HG03342 (cell line): ENCODE measurements at regions not wholly inside any gene's neighbourhood (a gene's known extent, or its start where the extent isn't known, plus 50 kb on each side); places are given as distances from the start of the nearest gene placed in this dataset.
"Not testable (repeated sequence)": the region's sequence is repeated elsewhere in the genome, so short reads cannot be mapped to it uniquely, and the experiment has no call there.

ENCODE experiments used
- ATAC-seq: cut with Tn5 transposase; IDR thresholded peaks from one replicate; pipeline ENCODE4 v1.9.1; 2021; ENCODE audit warnings: mild to moderate bottlenecking, moderate library complexity; ENCODE audit not compliant: unreplicated experiment

DNA sequence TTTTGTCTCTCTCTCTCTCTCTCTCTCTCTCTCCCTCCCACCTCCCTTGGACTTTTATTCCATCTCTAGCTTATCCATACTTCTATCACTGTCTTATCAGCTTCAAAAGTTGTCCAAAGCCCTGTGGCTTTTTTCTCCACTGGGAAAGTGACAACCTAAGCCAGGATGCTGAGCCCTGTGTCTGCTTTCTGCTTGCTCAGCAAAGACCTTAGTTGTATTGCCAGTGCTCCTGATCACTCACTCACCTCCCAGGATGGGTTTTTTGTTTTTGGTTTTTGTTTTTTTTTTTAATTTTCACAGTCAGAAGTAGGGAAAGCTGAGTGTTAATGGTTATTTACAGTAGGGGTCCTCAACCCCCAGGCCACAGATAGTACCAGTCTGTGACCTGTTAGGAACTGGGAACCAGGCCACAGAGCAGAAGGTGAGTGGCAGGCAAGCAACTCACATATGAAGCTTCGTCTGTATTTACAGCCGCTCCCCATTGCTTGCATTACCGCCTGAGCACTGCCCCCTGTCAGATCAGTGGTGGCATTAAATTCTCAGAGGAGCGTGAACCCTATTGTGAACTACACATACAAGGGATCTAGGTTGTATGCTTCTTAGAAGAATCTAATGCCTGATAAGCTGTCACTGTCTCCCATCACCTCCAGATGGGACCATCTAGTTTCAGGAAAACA, 125.0 kb upstream of the ID4 start:
- ATAC-seq, result no peak

DNA sequence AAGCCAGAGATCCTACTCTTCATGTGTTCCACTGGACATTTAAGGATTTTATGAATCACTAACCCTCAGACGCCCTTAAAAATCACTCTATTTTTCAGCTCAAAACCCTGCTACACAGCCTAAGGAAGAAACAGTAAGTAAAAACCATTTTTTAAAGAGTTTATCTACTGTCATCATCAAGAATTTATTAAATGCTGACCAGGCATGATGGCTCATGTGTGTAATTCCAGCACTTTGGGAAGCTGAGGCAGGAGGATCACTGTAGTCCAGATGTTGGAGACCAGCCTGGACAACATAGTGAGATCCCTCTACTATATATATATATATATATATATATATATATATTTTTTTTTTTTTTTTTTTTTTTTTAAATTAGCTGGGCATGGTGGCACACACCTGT, 124.2 kb upstream of the ID4 start:
- ATAC-seq, result no peak

DNA sequence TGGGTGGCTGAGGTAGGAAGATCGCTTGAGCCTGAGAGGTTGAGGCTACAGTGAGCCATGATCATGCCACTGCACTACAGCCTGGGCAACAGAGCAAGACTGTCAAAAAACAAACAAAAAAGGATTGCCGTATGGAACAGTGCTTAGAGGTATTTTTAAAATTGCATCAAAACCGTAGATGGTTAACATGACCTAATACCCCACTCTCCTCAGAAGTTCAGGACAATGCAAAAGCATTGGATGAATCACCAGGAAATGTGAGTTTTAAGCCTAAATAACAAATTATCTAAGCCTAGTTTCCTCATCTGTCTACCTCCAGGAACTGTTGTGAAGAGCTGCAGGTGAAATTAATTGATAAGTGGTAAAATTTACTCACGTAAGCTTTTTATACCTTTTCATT, 123.8 kb upstream of the ID4 start:
- no peak for ATAC-seq

DNA sequence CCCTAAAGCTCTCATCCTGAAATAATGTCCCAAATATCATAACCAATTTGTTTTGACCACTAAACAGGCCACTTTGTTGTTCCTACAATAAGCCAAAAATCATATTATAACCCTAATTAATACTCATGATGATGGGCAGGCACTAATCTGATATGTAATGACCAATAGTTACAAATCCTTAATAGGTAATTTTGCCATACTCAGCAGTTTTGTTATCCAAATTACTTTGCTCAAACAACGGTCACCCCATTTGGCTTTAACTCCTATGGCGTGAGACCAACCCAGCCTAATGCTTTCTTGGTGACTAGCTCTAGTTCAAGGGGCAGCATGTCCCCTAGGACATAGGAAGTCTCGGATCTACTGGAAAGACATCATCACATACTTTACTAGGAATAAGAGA, 123.2 kb upstream of the ID4 start:
- no peak for ATAC-seq

DNA sequence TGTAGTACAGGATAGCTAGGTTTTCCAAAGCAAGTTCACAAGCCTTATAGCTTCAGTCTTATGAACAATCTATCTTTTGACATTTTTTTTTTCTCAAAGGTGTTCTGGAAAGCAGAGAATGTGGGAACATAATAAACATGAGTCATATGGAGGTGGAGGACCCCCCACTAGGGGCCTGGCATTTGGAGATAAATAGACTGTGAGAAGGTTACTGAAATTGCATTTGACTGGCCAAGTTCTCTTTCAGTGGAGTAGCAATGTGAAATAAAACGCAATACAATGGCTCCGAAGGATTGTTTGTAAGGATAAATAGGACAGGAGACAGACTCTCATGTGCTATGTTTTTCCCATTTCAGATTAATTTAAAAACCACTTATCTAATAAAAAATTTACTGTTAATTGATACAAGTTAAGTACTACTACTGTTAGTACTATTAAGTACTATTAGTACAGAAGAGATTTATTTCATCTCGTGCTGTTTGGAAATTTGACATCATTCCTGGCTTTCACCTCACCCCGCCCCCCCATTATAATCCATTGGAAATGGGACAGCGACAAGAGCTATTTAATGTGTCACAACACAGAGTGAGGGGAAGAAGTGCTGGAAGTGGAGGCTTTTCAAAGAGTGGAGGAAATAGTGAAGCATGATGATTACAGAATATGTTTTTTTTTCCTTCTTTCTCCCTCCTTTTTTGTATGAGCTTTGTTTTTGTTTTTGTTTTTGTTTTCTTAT, 122.6 kb upstream of the ID4 start:
- ATAC-seq, result no peak

DNA sequence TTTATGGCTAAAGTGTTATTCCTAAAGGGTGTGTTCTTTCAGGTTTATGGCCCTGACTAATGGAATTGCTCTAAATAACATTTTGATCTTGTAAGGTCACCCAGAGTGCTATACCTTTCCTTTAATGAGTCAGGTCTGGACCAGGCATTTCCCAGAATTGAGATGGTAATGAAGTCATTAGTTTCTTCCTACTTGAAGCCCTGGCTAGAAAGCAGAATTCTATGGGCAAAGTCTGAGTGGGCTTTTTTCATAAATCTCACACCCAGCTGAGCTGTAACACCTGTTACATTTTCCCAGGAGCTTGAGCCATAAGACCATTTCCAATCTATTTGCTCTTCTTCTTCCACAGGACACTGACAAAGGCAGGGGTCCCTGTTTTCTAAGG, 122.0 kb upstream of the ID4 start:
- no peak for ATAC-seq

DNA sequence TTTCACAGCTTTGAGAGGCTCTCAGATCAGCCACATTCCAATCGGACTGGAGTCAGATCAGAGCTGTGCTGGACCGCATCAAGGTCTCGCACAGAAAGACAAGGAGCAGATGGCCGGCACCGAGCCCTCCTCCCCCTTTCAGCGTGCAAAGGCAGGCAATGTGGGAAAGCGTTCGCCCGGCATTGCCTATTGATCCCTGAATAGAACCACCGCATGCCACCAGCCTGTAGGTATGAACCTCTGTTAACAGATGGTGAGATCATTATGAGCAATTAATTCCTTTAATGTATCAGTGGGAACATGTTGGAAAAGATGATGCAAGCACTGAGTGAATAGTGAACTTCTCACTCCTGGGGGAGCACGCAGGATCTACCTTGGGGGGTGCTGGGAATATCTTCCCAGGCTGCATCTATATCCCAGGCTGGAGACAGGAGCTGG, 117.5 kb upstream of the ID4 start:
- ATAC-seq, result no peak

DNA sequence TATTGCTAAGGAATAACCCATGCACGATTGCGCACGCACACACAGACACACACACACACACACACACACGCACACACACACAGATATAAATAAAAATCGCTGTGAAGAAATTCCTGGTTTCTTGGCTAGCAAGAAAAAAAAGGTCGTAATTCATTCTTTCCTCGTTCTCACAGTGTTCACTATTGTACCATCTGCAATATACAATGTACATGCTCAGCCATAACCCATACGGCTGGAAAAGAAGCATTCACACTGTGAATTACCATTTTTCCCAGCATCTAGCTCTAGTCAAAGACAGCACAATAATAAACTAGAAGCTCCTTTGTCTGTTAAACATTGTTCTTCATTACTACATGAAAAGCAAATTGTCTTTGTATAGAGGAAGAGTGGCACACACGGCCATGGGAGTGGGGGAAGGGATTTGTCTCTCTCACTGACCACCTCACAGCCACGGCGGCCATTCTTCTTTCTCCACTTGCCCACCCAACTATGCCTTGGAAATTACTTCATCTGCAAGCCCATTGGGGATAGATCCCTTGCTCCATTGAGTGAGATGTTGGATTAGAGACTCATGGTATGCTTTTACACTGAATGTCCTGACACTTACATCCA, 115.3 kb upstream of the ID4 start:
- ATAC-seq, result no peak

DNA sequence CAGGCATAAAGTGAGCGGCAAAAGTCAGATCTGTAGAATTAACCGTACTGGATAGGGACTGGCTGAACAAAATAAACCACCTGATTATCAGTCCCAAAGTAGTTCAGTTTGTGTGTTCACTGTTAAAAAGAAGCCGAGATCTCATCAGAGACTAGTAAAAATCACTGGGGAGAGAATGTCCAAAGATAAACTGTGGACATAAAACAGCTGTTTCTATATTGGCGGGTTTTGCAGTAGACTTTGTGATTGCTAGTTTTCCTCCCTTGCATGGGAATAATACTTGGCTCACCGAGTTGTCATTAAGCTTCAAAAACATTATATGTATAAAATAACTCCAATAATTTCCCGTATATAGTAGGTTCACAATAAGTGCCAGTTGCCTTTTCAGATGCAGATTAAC, 114.2 kb upstream of the ID4 start:
- ATAC-seq, result no peak

DNA sequence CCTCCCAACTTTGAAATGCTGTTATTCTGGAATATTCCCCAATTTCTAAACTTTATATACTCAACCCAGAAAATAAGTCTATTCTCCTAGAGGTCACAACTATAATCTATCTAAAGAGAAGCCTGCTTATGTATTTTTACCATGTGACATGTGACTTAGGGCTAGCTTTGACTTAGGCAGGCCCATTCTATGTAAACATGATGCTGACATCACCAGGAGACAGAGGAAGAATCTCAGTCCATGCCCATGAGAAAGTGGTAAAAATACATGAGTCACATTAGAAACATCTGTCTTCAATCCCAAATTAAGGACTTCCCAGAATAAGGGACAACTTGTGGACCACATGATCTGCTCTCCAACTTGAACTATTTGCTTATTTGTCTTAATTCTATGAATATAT, 113.6 kb upstream of the ID4 start:
- no peak for ATAC-seq

DNA sequence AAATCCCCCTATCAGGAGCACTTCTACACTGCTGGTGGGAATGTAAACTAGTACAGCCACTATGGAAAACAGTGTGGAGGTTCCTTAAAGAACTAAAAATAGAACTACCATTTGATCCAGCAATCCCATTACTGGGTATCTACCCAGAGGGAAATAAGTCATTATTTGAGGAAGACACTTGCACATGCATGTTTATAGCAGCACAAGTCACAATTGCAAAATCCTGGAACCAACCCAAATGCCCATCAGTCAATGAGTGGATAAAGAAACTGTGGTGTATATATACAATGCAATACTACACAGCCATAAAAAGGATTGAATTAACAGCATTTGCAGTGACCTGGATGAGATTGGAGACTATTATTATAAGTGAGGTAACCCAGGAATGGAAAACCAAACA, 111.7 kb upstream of the ID4 start:
- ATAC-seq, result not testable (repeated sequence)

DNA sequence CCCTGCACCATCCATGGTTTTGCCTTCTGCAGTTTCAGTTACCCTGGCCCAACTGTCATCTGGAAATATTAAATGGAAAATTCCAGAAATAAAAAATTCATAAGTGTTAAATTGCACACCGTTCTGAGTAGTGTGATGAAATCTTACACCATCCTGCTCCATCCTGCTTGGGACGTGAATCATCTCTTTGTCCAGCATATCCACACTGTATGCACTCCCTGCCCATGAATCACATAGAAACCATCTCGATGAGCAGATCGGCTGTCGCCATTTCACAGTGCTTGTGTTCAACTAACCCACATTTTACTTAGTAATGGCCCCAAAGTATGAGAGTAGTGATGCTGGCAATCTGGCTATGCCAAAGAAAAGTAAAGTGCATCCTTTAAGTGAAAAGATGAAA, 105.9 kb upstream of the ID4 start:
- no peak for ATAC-seq

DNA sequence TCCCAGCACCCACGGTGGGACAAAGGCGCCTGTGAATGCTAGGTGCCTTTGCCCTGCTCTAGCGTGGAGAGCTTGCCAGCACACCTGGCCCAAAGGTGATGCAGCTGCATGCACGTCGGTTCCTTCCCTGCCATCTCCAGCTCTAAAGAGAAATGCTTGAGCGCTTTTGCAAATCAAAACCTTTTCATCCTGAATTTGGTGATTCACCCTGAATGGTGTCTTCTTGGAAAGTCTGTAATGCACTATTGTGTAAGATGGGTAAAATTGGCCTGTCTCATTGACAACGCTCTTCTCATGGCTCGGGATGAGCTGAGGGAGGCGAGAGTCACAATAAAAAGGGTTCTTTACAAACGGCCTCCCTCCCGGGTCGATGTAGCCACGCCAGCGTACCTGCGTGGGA, 103.1 kb upstream of the ID4 start:
- no peak for ATAC-seq

DNA sequence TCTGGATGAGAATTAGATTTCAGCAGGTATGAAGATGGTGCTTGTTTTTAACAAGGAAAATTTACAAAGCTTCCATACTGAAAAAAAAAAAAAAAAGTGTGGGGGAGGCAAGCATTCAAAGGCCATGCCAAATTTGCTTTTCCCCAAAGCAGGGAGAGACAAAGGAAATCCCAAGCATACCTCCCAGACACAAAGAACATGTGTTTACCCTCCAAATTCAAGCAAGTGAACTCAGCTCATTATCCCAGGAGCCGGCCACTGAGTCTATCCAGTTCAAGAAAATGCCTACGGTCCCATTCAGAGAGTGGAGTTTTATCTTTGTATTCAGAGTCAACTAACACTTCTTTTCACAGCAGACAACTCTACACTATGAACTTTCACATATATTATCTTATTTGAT, 102.7 kb upstream of the ID4 start:
- no peak for ATAC-seq

DNA sequence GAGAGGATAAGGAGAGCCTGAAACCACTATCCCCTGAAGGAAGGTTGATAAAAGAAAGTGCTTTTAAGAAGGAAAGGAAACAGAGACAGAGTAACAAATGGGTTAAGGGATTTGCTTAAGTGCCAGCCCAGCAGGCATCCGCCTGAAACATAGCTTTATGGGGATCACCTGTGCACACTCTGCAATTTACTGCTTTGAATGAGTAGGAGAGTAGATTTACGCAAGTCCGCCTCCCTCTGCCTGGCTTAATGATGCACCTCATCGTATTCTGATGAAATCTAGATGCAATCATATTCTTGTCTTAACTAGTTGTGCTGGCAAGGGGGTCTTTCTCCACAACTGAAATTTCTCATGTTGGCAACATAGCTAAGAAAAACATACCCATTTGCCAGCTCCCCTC, 101.1 kb upstream of the ID4 start:
- ATAC-seq, result no peak

DNA sequence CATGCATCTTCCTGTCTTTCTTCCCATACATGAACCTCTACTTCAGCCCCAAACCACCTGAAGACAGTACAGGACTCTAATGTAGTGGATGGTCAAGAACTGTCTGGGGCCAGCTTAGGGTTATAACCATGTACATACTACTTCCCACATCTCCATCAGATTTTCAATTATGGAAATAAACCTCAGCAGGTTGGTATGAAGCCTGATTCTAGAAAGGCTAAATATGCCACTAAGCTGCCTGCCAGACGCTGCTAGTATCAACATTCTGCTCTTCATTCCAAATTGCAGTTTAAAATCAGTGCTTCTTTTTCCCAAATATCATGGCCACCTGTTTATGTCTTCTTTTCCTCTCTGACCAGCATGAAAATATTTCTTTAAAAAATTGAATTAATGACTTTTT, 99.2 kb upstream of the ID4 start:
- ATAC-seq, result no peak

DNA sequence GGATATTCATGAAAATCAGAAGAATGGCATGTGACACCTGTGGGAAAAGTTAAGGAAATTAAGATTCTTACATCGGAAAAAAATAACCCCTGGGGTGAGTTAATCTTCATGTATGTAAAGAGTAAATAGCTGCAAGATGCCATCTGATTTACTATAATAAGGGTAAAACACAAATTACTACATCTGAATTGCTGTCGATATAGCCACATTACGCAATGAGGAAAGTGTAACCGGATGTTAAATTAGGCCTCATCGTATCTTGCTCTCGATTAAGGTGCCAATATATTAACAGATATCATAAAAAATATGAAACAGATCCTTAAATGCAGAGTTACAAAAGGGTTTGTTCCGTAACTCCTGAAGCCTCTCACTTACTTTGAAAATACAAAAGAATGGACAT, 87.4 kb upstream of the ID4 start:
- no peak for ATAC-seq

DNA sequence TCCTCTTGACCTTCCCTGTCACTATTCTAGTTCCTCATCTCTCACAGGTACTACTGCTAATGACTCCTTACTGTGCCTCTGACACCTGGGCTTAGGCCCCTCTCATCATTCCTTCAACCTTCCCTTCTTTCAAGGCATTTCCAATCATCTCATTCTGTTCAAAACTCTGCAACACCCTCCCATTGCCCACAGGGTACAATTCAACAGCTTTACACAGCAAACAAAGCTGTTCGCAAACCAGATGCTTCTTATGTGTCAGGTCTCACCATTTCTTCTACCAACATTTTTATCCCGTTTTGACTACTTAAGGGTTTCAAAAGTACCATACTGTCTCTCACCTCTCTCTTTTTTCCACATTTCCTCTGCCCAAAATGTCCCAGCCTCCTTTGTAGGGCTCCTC, 84.4 kb upstream of the ID4 start:
- ATAC-seq, result no peak

DNA sequence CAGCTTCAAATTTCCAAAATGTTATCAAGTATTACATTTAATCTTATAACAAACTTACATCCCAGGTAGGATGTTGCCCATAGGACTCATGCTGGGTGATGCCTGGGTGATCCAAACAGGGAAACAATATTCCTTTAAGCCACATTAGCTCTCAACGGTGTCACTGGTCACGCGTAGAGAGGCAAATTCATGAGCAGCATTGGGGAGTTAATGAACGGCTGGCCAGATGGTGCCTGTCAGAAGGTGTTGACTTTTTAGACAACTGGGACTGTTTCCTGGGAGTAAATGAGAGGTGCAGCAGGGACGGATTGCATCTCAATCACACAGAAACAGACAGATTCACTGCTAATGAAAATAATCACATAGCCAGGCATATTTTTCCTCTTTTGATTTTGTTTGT, 83.3 kb upstream of the ID4 start:
- ATAC-seq, result no peak

DNA sequence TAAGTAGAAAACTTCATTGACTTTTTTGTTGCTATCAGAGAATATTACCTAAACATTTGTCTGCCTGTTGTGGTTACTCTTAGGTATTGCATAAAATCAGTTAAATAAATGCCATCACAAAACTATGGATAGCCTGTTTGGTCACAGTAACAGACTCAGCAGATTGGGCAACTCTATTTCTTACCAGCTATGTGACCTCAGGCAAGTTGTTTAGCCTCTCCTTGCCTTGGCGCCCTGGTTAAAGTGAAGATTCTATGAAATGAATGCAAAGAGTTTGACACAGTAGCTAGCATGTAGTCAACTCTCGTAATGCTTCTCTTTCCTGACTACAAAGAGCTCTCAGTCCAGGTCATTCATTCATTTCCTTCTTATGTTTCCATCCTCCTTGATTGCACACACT, 82.5 kb upstream of the ID4 start:
- ATAC-seq, result no peak

DNA sequence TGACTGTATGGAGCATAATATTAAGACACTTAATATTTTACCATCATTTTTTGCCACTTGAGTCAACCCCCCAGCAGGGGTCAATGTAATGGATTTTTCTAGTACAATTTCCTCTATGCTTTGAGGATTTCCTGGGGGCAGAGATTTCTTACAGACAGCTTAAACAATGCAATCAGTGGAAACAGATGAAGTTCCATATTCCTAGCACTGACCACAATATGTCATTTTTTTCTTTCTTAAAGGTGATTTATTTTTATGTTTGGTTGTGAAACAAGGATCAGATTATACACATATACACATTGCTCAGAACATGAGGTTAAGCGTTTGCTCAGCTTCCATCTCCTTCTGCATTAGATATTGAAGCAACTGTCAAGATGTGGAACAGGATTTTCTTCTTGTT, 82.0 kb upstream of the ID4 start:
- ATAC-seq, result no peak

DNA sequence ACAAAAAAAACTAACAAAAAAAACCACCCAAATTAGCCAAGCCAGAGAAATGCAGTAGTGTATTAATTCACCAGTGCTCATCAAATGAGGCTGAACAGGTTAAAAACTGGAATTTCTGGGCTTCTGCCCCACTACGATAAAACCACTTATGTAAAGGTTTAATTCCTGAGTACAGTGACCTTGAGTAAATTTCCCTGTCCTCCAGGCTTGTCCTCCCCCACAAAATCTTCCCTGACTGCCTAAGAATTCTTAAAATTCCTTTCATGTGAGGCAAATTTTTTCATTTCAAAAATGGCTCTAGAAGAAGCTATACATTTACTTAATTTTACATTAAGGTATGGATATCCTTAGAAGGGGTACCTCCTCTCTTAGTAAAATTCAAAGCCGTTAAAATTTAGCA, 80.1 kb upstream of the ID4 start:
- no peak for ATAC-seq
